Osteoblast (primary cell): ENCODE measurements at regions not wholly inside any gene's neighbourhood (a gene's known extent, or its start where the extent isn't known, plus 50 kb on each side); places are given as distances from the start of the nearest gene placed in this dataset.

Source experiments
- DNase-seq: peaks from one replicate; pipeline ENCODE4 v3.0.0; 2011; ENCODE audit warnings: low spot score, mixed read lengths; ENCODE audit not compliant: insufficient read length; ENCODE audit errors: missing footprints
- H2AFZ ChIP-seq: 2 replicates; pipeline ENCODE4 v1.6.0; 2011; ENCODE audit warnings: mild to moderate bottlenecking, low read length
- H3K27ac ChIP-seq: 2 replicates; pipeline ENCODE4 v1.5.1; 2011; ENCODE audit warnings: mild to moderate bottlenecking, low read depth, low read length, moderate library complexity
- H3K27me3 ChIP-seq: 2 replicates; pipeline ENCODE4 v1.6.0; 2012; ENCODE audit warnings: mild to moderate bottlenecking, control low read depth, inconsistent platforms, low read length, moderate library complexity; ENCODE audit not compliant: insufficient read depth
- H3K36me3 ChIP-seq: 2 replicates; pipeline ENCODE4 v1.5.1; 2011; ENCODE audit warnings: mild to moderate bottlenecking, low read length, control low read depth, moderate library complexity; ENCODE audit not compliant: insufficient read depth
- H3K4me1 ChIP-seq: 2 replicates; pipeline ENCODE4 v1.5.1; 2011; ENCODE audit warnings: mild to moderate bottlenecking, low read length, control low read depth, moderate library complexity; ENCODE audit not compliant: insufficient read depth
- H3K4me2 ChIP-seq: 2 replicates; pipeline ENCODE4 v1.6.0; 2011; ENCODE audit warnings: mild to moderate bottlenecking, low read length; ENCODE audit not compliant: insufficient read depth
- H3K4me3 ChIP-seq: fragments of 200-600 bp; sonication (generic); 3 replicates; pipeline ENCODE4 v1.5.1; 2012; ENCODE audit warnings: mild to moderate bottlenecking, low read length, inconsistent platforms; ENCODE audit not compliant: insufficient read depth
- H3K79me2 ChIP-seq: 2 replicates; pipeline ENCODE4 v1.6.0; 2012; ENCODE audit warnings: mild to moderate bottlenecking, low read length, control low read depth, inconsistent platforms; ENCODE audit not compliant: insufficient read depth
- H3K9me3 ChIP-seq: 2 replicates; pipeline ENCODE4 v1.5.1; 2011; ENCODE audit warnings: low read depth, low read length, control low read depth
- H4K20me1 ChIP-seq: 2 replicates; pipeline ENCODE4 v1.6.0; 2012; ENCODE audit warnings: mild to moderate bottlenecking, low read length, control low read depth; ENCODE audit not compliant: insufficient read depth
- TF ChIP-seq, protein P1 (sequence below): IDR thresholded peaks from 2 replicates; pipeline ENCODE4 v1.5.1; 2011; ENCODE audit warnings: mild to moderate bottlenecking, low read depth, low read length, moderate library complexity; ENCODE audit errors: extremely low read depth

DNA sequence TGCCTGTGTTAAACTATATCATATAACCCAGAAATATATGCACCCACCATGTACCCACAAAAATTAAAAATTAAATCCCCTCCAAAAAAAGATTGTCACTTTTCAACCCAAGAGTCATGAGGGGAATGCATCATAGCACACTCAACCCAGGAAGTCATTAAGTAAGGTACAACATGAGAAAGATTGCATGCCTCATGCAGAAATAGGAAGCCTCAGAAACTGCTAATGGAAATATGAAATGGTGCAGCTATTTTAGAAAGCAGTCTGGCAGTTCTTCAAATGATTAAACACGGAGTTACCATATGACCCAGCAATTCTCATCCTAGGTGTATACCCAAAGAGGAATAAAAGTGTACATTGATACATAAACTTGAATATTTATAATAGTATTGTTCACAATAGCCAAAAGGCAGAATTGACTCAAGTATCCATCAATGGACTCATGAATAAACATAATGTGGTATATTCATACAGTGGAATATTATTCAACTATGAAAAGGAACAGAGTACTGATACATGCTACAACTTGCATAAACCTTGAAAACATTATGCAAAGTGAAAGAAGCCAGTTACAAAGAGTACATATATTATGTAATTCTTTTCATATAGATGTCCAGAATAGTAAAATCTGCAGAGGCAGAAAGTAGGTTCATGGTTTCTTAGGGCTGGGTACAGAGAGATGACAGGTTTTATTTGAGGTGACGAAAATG, 70.4 kb downstream of the TMEM100 start:
- Histone ChIP-seq H3K4me3 (no peak overlapping the region), H3K9me3 (no peaks in the 10 kb centered on the region), H3K79me2 (no peaks in the 10 kb centered on the region), H2AFZ (no peak overlapping the region), H3K4me2 (no peak overlapping the region), H3K4me1 (no peaks in the 10 kb centered on the region), H3K27ac (no peak overlapping the region), H4K20me1 (no peaks in the 10 kb centered on the region), H3K27me3 (no peaks in the 10 kb centered on the region), H3K36me3 (no peaks in the 10 kb centered on the region)
- TF ChIP-seq, protein P1, sequence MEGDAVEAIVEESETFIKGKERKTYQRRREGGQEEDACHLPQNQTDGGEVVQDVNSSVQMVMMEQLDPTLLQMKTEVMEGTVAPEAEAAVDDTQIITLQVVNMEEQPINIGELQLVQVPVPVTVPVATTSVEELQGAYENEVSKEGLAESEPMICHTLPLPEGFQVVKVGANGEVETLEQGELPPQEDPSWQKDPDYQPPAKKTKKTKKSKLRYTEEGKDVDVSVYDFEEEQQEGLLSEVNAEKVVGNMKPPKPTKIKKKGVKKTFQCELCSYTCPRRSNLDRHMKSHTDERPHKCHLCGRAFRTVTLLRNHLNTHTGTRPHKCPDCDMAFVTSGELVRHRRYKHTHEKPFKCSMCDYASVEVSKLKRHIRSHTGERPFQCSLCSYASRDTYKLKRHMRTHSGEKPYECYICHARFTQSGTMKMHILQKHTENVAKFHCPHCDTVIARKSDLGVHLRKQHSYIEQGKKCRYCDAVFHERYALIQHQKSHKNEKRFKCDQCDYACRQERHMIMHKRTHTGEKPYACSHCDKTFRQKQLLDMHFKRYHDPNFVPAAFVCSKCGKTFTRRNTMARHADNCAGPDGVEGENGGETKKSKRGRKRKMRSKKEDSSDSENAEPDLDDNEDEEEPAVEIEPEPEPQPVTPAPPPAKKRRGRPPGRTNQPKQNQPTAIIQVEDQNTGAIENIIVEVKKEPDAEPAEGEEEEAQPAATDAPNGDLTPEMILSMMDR, result no peak
- DNase-seq, result no peak

DNA sequence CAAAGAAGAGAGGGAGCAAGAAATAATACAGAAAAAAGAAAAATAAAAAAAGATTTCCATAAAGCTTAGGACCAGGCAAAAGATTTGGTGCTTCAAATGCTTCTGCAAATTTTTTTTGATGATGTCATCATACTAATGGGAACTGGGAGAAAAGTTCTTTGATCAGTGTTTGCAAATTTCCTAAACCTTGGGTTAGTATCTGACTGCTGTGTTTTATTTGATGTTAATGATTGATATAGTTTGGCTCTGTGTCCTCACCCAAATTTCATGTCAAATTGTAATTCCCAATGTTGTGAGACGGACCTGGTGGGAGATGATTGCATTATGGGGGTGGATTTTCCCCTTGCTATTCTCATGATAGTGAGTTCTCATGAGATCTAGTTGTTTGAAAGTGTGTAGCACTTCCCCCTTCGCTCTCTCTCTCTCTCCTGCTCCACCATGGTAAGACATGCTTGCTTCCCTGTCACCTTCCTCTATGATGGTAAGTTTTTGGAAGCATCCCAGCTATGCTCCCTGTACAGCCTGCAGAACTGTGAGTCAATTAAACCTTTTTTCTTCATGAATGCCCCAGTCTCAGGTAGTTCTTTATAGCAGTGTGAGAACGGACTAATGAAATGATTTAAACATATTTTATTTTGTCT, 72.6 kb downstream of the TMEM100 start:
- H4K20me1 ChIP-seq, result no peaks in the 10 kb centered on the region
- H3K27ac ChIP-seq, result no peak overlapping the region
- H3K4me3 ChIP-seq, result no peak overlapping the region
- TF ChIP-seq, protein P1, result no peak
- no peaks in the 10 kb centered on the region for H3K27me3 ChIP-seq
- H3K36me3 ChIP-seq, result no peaks in the 10 kb centered on the region
- H2AFZ ChIP-seq, result no peak overlapping the region
- no peaks in the 10 kb centered on the region for H3K4me1 ChIP-seq
- no peak for DNase-seq
- no peaks in the 10 kb centered on the region for H3K79me2 ChIP-seq
- H3K4me2 ChIP-seq, result no peak overlapping the region
- H3K9me3 ChIP-seq, result no peaks in the 10 kb centered on the region

DNA sequence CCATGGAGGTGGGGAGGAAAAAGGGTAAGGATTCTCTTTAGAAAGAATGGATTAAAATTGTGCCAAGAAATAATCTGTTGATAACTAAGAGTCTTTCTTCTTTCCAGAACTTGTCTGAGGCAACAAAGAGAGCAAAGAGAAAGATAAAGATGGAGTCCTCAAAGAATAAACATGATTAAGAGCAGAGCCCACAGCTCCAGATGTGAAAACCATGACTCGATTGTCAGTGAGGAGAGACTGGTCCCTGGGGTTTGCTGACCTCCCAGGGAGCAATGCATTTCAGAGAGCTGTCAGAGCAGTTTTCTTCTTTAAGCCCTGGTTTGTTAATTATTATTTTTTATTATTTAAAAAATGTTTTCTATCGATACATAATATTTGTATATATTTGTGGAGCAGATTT, 74.6 kb downstream of the TMEM100 start:
- no peak for DNase-seq
- H2AFZ ChIP-seq, result no peak overlapping the region
- H3K79me2 ChIP-seq, result no peaks in the 10 kb centered on the region
- no peaks in the 10 kb centered on the region for H3K36me3 ChIP-seq
- H3K27me3 ChIP-seq, result no peaks in the 10 kb centered on the region
- H3K27ac ChIP-seq, result no peak overlapping the region
- H3K4me3 ChIP-seq, result no peak overlapping the region
- TF ChIP-seq, protein P1, result no peak
- H3K4me2 ChIP-seq, result no peak overlapping the region
- H4K20me1 ChIP-seq, result no peaks in the 10 kb centered on the region
- no peaks in the 10 kb centered on the region for H3K9me3 ChIP-seq
- H3K4me1 ChIP-seq, result no peaks in the 10 kb centered on the region

DNA sequence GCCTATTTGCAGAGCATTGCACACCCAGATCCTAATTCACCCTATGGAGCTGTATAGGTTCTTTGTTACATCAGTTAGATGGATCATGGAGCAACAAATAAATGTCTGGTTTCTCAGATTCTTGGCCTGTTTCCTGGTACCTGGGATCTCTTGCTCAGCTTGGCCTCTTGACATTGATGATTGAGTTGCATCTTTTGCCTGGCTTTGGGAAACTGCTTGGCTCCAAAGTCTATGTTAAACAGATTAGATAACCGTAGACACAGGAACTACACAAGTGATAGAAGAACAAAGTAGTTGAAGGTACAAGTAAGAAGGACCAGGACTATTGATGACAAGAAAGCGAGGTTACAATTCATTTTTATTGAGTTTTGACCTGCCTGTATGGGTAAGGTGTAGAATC, 77.3 kb downstream of the TMEM100 start:
- H2AFZ ChIP-seq, result no peak overlapping the region
- H3K27ac ChIP-seq, result no peak overlapping the region
- no peaks in the 10 kb centered on the region for H4K20me1 ChIP-seq
- no peaks in the 10 kb centered on the region for H3K27me3 ChIP-seq
- H3K4me2 ChIP-seq, result no peak overlapping the region
- no peaks in the 10 kb centered on the region for H3K9me3 ChIP-seq
- no peak overlapping the region for H3K4me3 ChIP-seq
- TF ChIP-seq, protein P1, result no peak
- H3K36me3 ChIP-seq, result no peaks in the 10 kb centered on the region
- no peaks in the 10 kb centered on the region for H3K4me1 ChIP-seq
- H3K79me2 ChIP-seq, result no peaks in the 10 kb centered on the region
- DNase-seq, result no peak
